ENCODE measurements at regions not wholly inside any gene's neighbourhood (a gene's known extent, or its start where the extent isn't known, plus 50 kb on each side); places are given as distances from the start of the nearest gene placed in this dataset.

DNA sequence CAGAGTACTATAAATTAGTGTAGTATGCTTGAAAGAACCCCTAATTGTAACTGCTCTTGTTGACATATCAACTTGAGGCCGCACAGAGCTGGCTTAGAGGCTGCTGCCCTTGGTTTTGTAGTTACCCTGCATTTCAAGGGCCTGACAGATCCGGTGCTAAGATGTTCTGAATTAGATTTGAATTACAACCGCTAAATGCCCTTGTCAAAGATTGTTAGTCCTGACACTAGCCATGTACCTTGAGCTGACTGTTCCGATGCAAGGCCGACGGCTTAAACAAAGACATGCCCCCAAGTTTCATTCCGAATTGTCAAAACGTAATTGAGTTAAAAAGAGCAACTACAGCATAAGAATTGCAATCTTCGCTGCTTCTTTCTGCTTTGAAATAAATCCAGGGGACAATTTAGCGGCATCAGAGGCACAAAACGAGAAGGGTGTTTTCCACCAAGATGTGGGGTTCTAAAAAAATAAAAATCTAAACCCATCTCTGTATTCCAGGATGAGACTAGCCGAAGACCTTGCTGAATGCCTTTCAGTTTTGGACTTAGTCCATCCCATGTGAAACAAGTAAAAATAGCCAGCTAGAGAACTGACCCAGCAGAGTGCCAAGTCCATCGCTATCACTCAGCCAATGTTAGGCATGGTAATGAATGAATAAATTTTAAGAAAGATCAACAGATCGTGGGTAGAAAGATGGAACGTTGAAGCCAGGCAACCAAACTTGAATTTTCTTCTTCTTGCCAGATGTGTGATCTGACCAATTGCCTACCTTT is 148.7 kb downstream of the DICER1 start:
- FAIRE-seq (no peak), DNase-seq (ENCODE audit: insufficient read length, low spot score) (no peak)
- no peak for TF ChIP-seq CTCF (IDR thresholded peaks at IDR 0.05; ENCODE audit: insufficient read depth, missing control alignments)

- no peak for FAIRE-seq
- no peak for TF ChIP-seq CTCF (IDR thresholded peaks at IDR 0.05; ENCODE audit: insufficient read depth, missing control alignments)
- DNase-seq (ENCODE audit: insufficient read length, low spot score), result no peak
These were observed 149.4 kb downstream of the DICER1 start for GRCh38 chr14:95007921-95008320.

DNA sequence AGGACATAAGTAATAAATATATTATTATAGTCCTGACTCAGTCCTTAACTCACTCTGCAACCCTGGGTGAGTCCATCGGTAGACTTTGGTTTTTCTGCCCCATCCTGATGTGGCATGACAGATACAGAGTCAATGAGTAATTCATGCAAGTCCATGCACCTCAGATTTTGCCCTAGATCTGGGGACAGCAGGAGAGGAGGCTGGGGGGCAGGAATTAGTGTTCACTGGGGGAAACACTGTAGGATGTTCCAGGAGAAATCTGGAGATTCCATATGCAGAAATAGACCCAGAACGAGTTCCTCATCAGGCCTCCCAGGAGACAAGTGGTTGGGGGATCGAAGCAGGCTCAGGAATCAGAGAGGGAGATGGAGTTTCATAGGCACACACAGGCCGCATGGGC is 150.8 kb downstream of the DICER1 start:
- no peak for TF ChIP-seq CTCF (IDR thresholded peaks at IDR 0.05; ENCODE audit: insufficient read depth, missing control alignments)
- DNase-seq (ENCODE audit: insufficient read length, low spot score) (no peak), FAIRE-seq (no peak)

DNA sequence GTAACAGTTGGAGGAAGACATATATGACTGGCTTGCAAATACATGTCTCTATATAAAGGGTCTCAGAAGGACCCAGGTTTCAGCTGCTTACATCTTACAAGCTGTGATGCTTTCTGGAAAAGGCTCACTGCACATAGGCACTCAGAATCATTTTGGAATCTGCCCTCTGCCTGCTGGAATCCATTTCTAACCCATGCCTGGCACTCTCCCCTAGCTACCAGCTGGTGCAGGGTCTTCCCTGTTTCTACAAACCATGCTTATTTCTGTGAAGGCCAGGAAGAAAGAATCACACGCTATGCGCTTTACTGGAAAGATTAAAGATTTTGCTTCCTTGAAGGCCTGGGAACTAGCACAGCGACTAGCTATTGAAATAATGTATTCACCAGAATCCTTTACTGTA is 151.3 kb downstream of the DICER1 start:
- FAIRE-seq (no peak), DNase-seq (ENCODE audit: insufficient read length, low spot score) (no peak)
- no peak for TF ChIP-seq CTCF (IDR thresholded peaks at IDR 0.05; ENCODE audit: insufficient read depth, missing control alignments)

DNA sequence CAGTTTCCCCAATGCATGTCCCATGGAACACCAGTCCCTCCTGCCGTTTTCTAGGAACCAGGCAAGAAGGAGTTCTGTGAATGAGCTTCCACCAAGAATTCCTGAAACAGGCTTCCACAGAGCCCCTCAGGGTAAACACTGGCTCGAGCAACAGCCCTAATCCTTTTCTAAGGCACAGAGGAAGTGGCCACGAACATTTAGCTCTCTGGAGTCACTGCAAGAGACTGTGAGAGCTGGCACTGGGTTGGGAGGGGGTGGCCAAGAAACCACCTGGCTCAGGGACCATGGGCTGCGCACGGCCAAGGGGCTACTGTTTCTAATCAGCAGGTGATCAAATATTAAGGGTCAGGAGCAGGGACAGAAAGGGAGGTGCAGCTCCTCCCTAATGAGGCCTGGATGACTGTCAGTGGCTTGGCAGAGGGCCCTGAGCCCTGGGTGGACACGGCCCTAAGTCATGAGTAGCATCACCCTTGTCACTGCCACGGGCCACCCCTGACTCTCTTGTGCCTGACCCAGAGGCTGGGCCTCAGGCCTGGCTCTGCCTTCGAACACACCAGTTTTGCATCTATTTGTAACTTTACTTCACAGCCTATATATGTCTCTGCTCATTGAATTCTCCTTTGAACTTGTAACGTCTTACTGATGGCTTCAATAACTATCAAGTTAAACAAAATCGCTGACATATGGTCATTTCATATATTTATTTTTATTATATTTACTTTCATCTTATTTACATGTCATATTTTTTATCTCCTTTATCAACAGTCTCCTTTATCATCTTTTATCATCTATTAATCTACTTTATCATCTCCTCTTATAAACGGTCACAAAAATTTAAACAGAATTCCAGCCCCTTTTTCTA is 154.0 kb downstream of the DICER1 start:
- no peak for FAIRE-seq
- no peak for TF ChIP-seq CTCF (IDR thresholded peaks at IDR 0.05; ENCODE audit: insufficient read depth, missing control alignments)

DNA sequence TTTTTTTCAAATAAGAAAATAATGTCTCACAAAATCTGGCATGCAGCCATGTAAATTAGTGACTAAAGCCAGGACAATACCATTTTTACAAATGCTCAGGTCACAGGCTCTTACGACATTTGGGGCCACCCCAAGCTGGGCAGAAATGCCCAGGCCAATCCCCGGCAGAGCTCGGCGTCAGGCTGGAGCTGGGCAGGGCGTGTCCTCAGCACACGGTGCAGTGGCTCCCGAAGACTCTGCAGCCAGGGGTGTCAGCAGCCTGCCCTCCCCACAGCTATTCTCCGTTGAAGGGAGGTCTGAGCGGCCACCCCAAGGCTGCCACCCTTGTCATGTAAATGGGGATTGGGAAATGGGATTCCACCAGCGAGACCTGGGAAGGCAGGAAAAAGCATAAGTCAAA is 158.6 kb downstream of the DICER1 start:
- no peak for TF ChIP-seq CTCF (IDR thresholded peaks at IDR 0.05; ENCODE audit: insufficient read depth, missing control alignments)
- no peak for FAIRE-seq
- no peak for DNase-seq (ENCODE audit: insufficient read length, low spot score)

More for the DNA sequence above, 154.0 kb downstream of the DICER1 start:
- no peak for DNase-seq (ENCODE audit: insufficient read length, low spot score)

DNA sequence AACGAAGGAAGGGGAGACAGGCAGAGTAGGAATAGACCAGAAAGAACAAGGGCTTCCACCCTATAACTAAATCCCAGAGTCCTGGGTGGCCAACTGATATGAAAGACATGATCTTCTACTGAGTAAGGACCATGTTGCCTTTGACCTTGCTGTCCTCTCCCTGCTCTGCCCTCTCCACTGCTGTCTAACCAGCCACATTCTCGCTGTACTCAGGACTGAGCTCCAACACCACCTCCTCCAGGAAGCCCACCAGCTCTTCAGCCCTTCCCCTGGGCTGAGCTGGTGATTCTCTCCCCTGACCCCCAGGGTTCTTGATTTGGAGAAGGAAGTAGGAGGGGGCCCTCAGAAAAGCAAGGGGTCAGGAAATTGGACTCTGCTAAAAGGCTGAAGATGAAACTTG is 159.2 kb downstream of the DICER1 start:
- DNase-seq (ENCODE audit: insufficient read length, low spot score) (no peak), FAIRE-seq (no peak)
- no peak for TF ChIP-seq CTCF (IDR thresholded peaks at IDR 0.05; ENCODE audit: insufficient read depth, missing control alignments)

Measured in D721Med (cell line).